Left renal cortex interstitium (tissue), 4 donors: ENCODE measurements at regions not wholly inside any gene's neighbourhood (a gene's known extent, or its start where the extent isn't known, plus 50 kb on each side); places are given as distances from the start of the nearest gene placed in this dataset.

Experiments
- DNase-seq, 4 donors: peaks; one replicate each; pipeline ENCODE4 v3.0.0-alpha.2; 2013; ENCODE audit warnings: low read depth in 4 of 4, low spot score in 2 of 4, missing footprints in 1 of 4

- no peak for DNase-seq
Measured at GRCh38 chr11:108994887-108995286, 330.0 kb downstream of the DDX10 start.

- DNase-seq, result no peak
Measured at GRCh38 chr11:108997826-108998225, 333.0 kb downstream of the DDX10 start.

GRCh38 chr11:109000531-109000930 is 335.7 kb downstream of the DDX10 start:
- no peak for DNase-seq

- no peak for DNase-seq
Measured at GRCh38 chr11:109001585-109001984, 336.7 kb downstream of the DDX10 start.

- no peak for DNase-seq
Measured at GRCh38 chr11:109012991-109013390, 348.1 kb downstream of the DDX10 start.

GRCh38 chr11:109015283-109015682 is 350.4 kb downstream of the DDX10 start:
- DNase-seq, result no peak

- no peak for DNase-seq
Measured at GRCh38 chr11:109016724-109017123, 351.9 kb downstream of the DDX10 start.

- DNase-seq, result no peak
Measured at GRCh38 chr11:109017489-109017888, 352.6 kb downstream of the DDX10 start.

GRCh38 chr11:109018639-109019038 is 353.8 kb downstream of the DDX10 start:
- no peak for DNase-seq

GRCh38 chr11:109019342-109019936 is 354.6 kb downstream of the DDX10 start:
- no peak for DNase-seq

GRCh38 chr11:109023036-109023435 is 358.2 kb downstream of the DDX10 start:
- DNase-seq, result no peak

GRCh38 chr11:109026891-109027489 is 362.1 kb downstream of the DDX10 start:
- no peak for DNase-seq

GRCh38 chr11:109027851-109028250 is 363.0 kb downstream of the DDX10 start:
- no peak for DNase-seq

- no peak for DNase-seq
Measured at GRCh38 chr11:109029927-109030326, 365.1 kb downstream of the DDX10 start.

- no peak for DNase-seq
Measured at GRCh38 chr11:109033627-109034338, 368.9 kb downstream of the DDX10 start.

- no peak for DNase-seq
Measured at GRCh38 chr11:109034339-109034696, 369.4 kb downstream of the DDX10 start.

GRCh38 chr11:109035284-109035683 is 370.4 kb downstream of the DDX10 start:
- no peak for DNase-seq

- DNase-seq, result no peak
Measured at GRCh38 chr11:109036011-109036410, 371.1 kb downstream of the DDX10 start.

- no peak for DNase-seq
Measured at GRCh38 chr11:109037856-109038780, 373.2 kb downstream of the DDX10 start.

- no peak for DNase-seq
Measured at GRCh38 chr11:109039611-109040010, 374.7 kb downstream of the DDX10 start.

GRCh38 chr11:109040303-109040702 is 375.4 kb downstream of the DDX10 start:
- no peak for DNase-seq
